ENCODE measurements at regions not wholly inside any gene's neighbourhood (a gene's known extent, or its start where the extent isn't known, plus 50 kb on each side); places are given as distances from the start of the nearest gene placed in this dataset.

GRCh38 chr6:21995318-21995717 lies 301.5 kb downstream of the PRL start:
- Histone ChIP-seq H3K27me3 (ENCODE audit: control insufficient read depth, insufficient read depth, low read length) (no peaks in the 10 kb centered on the region), H3K27ac (ENCODE audit: low read depth, low read length) (no peak overlapping the region), H3K4me3 (ENCODE audit: low read depth, low read length) (no peak overlapping the region), H3K9me3 (ENCODE audit: control insufficient read depth, insufficient read depth, low read length) (no peaks in the 10 kb centered on the region)
- TF ChIP-seq CTCF (IDR thresholded peaks at IDR 0.05; ENCODE audit: low read depth, low read length): no peak
- CTCF ChIA-PET: no interaction called here
- POLR2A ChIA-PET: no interaction called here
- DNase-seq (ENCODE audit: low read depth, low spot score): no peak

- Histone ChIP-seq H3K9me3 (ENCODE audit: control insufficient read depth, insufficient read depth, low read length) (no peaks in the 10 kb centered on the region), H3K27ac (ENCODE audit: low read depth, low read length) (no peak overlapping the region), H3K27me3 (ENCODE audit: control insufficient read depth, insufficient read depth, low read length) (no peaks in the 10 kb centered on the region), H3K4me3 (ENCODE audit: low read depth, low read length) (no peak overlapping the region)
- ChIA-PET POLR2A (no interaction called here), CTCF (interaction anchor here (0.8 kb wide), 1 partner anchor 408 kb away, joined by 3 read pairs; no protein-coding TSS in a partner anchor)
- no peak for DNase-seq (ENCODE audit: low read depth, low spot score)
- TF ChIP-seq CTCF (IDR thresholded peaks at IDR 0.05; ENCODE audit: low read depth, low read length): no peak
These were observed 300.3 kb downstream of the PRL start for GRCh38 chr6:21996425-21997118.

DNA sequence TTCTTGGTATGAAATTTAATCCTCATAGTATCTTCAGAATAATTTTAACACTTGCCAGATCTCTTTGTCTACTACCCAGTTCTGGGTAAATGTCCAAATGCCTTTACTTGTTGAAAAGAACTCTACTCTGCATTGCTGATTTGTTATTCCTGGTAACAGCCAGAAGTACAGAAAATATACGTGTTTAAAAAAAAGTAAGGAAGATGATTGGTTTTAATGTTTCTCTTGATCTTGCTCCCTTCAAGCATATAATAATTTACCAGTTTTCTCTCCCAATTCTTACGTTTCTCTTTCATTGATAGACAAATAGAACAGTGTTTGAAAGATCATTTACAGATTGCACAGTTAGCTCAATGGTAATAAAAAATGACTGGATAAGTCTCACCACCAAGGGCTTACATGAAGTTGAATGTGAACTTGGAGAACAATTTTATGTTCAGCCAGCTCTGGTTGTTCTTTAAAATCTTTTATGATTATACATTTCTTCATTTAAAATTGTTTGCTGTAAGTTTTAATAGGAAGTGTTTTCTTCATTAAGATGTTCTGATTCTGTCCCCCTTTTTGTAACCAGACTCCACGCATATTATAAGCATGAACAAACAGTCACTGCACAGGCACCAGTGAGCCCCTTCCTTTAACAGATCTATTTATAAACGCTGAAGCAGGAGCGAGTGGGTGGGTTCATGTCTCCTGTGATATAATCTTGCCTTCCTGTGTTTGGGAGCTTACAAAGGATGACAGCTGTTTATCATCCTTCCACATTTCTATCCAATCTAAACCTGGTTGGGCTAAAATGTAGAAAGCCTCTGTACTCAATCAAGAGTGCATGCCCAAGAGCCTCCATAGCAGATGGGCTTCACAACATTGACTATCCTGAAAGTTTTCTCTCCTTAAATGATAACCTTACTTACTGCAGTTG lies 299.5 kb downstream of the PRL start:
- no peak for DNase-seq (ENCODE audit: low read depth, low spot score)
- no peak overlapping the region for H3K27ac ChIP-seq (ENCODE audit: low read depth, low read length)

GRCh38 chr6:21998582-21998981 lies 298.3 kb downstream of the PRL start:
- Histone ChIP-seq H3K4me3 (ENCODE audit: low read depth, low read length) (no peak overlapping the region), H3K27ac (ENCODE audit: low read depth, low read length) (no peak overlapping the region), H3K9me3 (ENCODE audit: control insufficient read depth, insufficient read depth, low read length) (no peaks in the 10 kb centered on the region), H3K27me3 (ENCODE audit: control insufficient read depth, insufficient read depth, low read length) (no peaks in the 10 kb centered on the region)
- no peak for TF ChIP-seq CTCF (IDR thresholded peaks at IDR 0.05; ENCODE audit: low read depth, low read length)
- CTCF ChIA-PET: interaction anchor here (0.7 kb wide), 1 partner anchor 28 kb away, joined by 3 read pairs; no protein-coding TSS in a partner anchor
- DNase-seq (ENCODE audit: low read depth, low spot score): no peak
- POLR2A ChIA-PET: interaction anchor here (0.9 kb wide), 1 partner anchor 405 kb away, joined by 3 read pairs; the partner anchor contains the start of gene SOX4

More for the DNA sequence above, 299.5 kb downstream of the PRL start:
- Histone ChIP-seq H3K4me3 (ENCODE audit: low read depth, low read length) (no peak overlapping the region), H3K9me3 (ENCODE audit: control insufficient read depth, insufficient read depth, low read length) (no peaks in the 10 kb centered on the region), H3K27me3 (ENCODE audit: control insufficient read depth, insufficient read depth, low read length) (no peaks in the 10 kb centered on the region)
- no peak for TF ChIP-seq CTCF (IDR thresholded peaks at IDR 0.05; ENCODE audit: low read depth, low read length)
- CTCF ChIA-PET: no interaction called here
- POLR2A ChIA-PET: no interaction called here

All from AG04450 (cell line).